Gastroesophageal sphincter (tissue), 3 donors: ENCODE measurements at regions not wholly inside any gene's neighbourhood (a gene's known extent, or its start where the extent isn't known, plus 50 kb on each side); places are given as distances from the start of the nearest gene placed in this dataset.

Source experiments
- EP300 ChIP-seq: sonication (generic); formaldehyde crosslinking; IDR thresholded peaks from one replicate; pipeline ENCODE4 v1.6.1; 2017; ENCODE audit warnings: antibody characterized with exemption, mild to moderate bottlenecking
- POLR2A ChIP-seq, 2 donors: fragments of 450-650 bp; IDR thresholded peaks; one replicate each; pipeline ENCODE4 v1.6.1; 2017; ENCODE audit warnings: antibody characterized with exemption in 2 of 2, mild to moderate bottlenecking in 2 of 2, moderate library complexity in 1 of 2
- POLR2AphosphoS5 ChIP-seq: sonication (generic); formaldehyde crosslinking; IDR thresholded peaks from one replicate; pipeline ENCODE4 v1.6.1; 2017; ENCODE audit warnings: antibody characterized with exemption
- TF ChIP-seq, protein P1 (sequence below), 4 experiments: fragments of 200-600 bp in 2 of 4; fragments of 450-650 bp in 2 of 4; sonication (generic) in 1 of 4; IDR thresholded peaks; one replicate each; pipeline ENCODE4 v1.5.1; 2017 to 2019; ENCODE audit warnings: antibody characterized with exemption in 4 of 4, mild to moderate bottlenecking in 2 of 4, moderate library complexity in 2 of 4

DNA sequence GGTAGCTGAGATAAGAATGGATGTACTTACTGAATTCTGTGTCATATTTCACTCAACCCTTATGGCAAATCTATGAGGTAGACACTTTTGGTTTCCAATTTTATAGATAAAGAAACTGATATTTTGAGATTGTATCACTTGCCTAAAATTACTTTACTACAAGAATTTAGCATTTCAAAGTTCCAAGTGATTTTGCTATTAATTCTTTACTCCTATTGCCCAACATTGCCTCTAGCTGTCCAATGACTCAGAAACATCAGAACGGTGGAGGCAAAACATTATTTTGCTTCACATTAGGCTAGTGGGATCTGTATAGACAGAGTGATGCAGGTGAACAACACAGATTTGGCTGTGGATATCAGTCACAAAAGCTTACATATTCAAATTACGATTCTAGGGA is 747.2 kb upstream of the NEGR1 start:
- no peak for TF ChIP-seq EP300
- TF ChIP-seq, protein P1, sequence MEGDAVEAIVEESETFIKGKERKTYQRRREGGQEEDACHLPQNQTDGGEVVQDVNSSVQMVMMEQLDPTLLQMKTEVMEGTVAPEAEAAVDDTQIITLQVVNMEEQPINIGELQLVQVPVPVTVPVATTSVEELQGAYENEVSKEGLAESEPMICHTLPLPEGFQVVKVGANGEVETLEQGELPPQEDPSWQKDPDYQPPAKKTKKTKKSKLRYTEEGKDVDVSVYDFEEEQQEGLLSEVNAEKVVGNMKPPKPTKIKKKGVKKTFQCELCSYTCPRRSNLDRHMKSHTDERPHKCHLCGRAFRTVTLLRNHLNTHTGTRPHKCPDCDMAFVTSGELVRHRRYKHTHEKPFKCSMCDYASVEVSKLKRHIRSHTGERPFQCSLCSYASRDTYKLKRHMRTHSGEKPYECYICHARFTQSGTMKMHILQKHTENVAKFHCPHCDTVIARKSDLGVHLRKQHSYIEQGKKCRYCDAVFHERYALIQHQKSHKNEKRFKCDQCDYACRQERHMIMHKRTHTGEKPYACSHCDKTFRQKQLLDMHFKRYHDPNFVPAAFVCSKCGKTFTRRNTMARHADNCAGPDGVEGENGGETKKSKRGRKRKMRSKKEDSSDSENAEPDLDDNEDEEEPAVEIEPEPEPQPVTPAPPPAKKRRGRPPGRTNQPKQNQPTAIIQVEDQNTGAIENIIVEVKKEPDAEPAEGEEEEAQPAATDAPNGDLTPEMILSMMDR (IDR thresholded peaks at IDR 0.05), result no peak
- no peak for TF ChIP-seq POLR2AphosphoS5
- no peak for TF ChIP-seq POLR2A (IDR thresholded peaks at IDR 0.05)
